ENCODE measurements at regions not wholly inside any gene's neighbourhood (a gene's known extent, or its start where the extent isn't known, plus 50 kb on each side); places are given as distances from the start of the nearest gene placed in this dataset.

DNA sequence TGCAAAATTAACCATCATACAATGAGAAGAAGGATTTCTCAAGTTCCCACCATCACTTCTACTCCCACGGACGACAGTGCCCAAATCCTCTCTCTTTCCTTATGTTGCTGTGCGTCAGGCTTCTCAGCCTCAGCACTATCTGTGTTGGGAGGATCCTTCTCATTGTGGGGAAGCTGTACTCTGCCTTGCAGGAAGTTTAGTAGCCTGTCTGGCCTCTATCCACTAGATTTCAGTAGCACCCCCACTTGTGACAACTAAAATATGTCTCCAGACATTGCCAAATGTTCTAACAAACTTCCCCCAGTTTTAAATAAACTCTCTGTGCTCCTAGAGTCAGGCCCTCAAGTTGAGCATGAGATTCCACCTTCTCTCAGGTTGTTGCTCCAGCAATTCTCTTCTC is 545.9 kb upstream of the ZFP42 start:
- Histone ChIP-seq H3K79me2 (ENCODE audit: insufficient read depth, low read length) (no peaks in the 10 kb centered on the region), H3K27ac (ENCODE audit: insufficient read length, low read depth, low read length) (no peak overlapping the region), H4K5ac (ENCODE audit: insufficient read length, low read depth, low read length) (no peak overlapping the region), H3K4me1 (ENCODE audit: insufficient read depth, low read length) (no peaks in the 10 kb centered on the region), H4K8ac (replicated peaks; ENCODE audit: insufficient read length, low read depth, low read length) (no peak overlapping the region), H3K14ac (ENCODE audit: insufficient read depth, low read length) (no peak overlapping the region), H3K23me2 (ENCODE audit: insufficient read length, low read depth, low read length, poor library complexity, severe bottlenecking) (no peaks in the 10 kb centered on the region), H4K20me1 (ENCODE audit: control insufficient read depth, insufficient read depth, insufficient read length) (no peaks in the 10 kb centered on the region), H3K4ac (ENCODE audit: low read depth, low read length) (no peak overlapping the region), H3K27me3 (ENCODE audit: insufficient read depth, low read length) (no peaks in the 10 kb centered on the region), H2BK12ac (ENCODE audit: insufficient read length, low read depth, low read length) (no peak overlapping the region), H3T11ph (ENCODE audit: low read length) (no peak overlapping the region), H2AFZ (ENCODE audit: low read length) (no peak overlapping the region), H2BK15ac (ENCODE audit: low read depth, low read length) (no peak overlapping the region), H3K9ac (ENCODE audit: extremely low read depth, insufficient read length, low read length) (no peak overlapping the region), H3K4me2 (ENCODE audit: insufficient read depth, insufficient read length, low read length) (no peak overlapping the region), H3K79me1 (ENCODE audit: insufficient read depth, low read depth, low read length, poor library complexity, severe bottlenecking) (no peaks in the 10 kb centered on the region), H3K23ac (ENCODE audit: insufficient read length, low read depth, low read length) (no peak overlapping the region), H3K18ac (ENCODE audit: insufficient read length, low read depth, low read length) (no peak overlapping the region), H3K9me3 (ENCODE audit: control insufficient read depth, low read depth, low read length) (no peaks in the 10 kb centered on the region), H2BK20ac (ENCODE audit: low read depth, low read length, poor library complexity, severe bottlenecking) (no peak overlapping the region), H2BK120ac (ENCODE audit: low read depth, low read length, poor library complexity, severe bottlenecking) (no peak overlapping the region), H3K56ac (ENCODE audit: insufficient read length, low read depth, low read length) (no peak overlapping the region), H2AK5ac (ENCODE audit: insufficient read length, low read length) (no peak overlapping the region), H4K91ac (ENCODE audit: insufficient read length, low read depth, low read length) (no peak overlapping the region), H2BK5ac (ENCODE audit: insufficient read length, low read length) (no peak overlapping the region)
- Mint-ChIP-seq H3K9me3 (no peaks in the 10 kb centered on the region), H3K4me3 (no peak overlapping the region), H3K36me3 (ENCODE audit: insufficient read depth in 1 of 3, low read depth in 3 of 3) (no peaks in the 10 kb centered on the region; a peak in 1 of 7 replicates), H3K27ac (no peak overlapping the region), H3K4me1 (no peaks in the 10 kb centered on the region), H3K27me3 (ENCODE audit: low read depth) (no peaks in the 10 kb centered on the region)
- WGBS (ENCODE audit: extremely low coverage, insufficient read length, low lambda C conversion rate): no CpG with 5 or more reads among the region's 3 CpGs
- TF ChIP-seq, protein P1, sequence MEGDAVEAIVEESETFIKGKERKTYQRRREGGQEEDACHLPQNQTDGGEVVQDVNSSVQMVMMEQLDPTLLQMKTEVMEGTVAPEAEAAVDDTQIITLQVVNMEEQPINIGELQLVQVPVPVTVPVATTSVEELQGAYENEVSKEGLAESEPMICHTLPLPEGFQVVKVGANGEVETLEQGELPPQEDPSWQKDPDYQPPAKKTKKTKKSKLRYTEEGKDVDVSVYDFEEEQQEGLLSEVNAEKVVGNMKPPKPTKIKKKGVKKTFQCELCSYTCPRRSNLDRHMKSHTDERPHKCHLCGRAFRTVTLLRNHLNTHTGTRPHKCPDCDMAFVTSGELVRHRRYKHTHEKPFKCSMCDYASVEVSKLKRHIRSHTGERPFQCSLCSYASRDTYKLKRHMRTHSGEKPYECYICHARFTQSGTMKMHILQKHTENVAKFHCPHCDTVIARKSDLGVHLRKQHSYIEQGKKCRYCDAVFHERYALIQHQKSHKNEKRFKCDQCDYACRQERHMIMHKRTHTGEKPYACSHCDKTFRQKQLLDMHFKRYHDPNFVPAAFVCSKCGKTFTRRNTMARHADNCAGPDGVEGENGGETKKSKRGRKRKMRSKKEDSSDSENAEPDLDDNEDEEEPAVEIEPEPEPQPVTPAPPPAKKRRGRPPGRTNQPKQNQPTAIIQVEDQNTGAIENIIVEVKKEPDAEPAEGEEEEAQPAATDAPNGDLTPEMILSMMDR (conservative IDR thresholded peaks at IDR 0.05): no peak
- no peak for DNase-seq
